NB4 (cell line): ENCODE measurements at regions not wholly inside any gene's neighbourhood (a gene's known extent, or its start where the extent isn't known, plus 50 kb on each side); places are given as distances from the start of the nearest gene placed in this dataset.

Source experiments
- POLR2A ChIP-seq: IDR thresholded peaks from 2 replicates; pipeline ENCODE4 v1.6.1; 2011; ENCODE audit warnings: mild to moderate bottlenecking; ENCODE audit not compliant: insufficient read length; ENCODE audit errors: extremely low read depth
- TF ChIP-seq, protein P1 (sequence below): IDR thresholded peaks from one replicate; pipeline ENCODE4 v1.5.1; 2012; ENCODE audit warnings: low read depth, low read length
- TF ChIP-seq, protein P2 (sequence below): IDR thresholded peaks from 2 replicates; pipeline ENCODE4 v1.6.1; 2011; ENCODE audit warnings: low read depth, low read length

DNA sequence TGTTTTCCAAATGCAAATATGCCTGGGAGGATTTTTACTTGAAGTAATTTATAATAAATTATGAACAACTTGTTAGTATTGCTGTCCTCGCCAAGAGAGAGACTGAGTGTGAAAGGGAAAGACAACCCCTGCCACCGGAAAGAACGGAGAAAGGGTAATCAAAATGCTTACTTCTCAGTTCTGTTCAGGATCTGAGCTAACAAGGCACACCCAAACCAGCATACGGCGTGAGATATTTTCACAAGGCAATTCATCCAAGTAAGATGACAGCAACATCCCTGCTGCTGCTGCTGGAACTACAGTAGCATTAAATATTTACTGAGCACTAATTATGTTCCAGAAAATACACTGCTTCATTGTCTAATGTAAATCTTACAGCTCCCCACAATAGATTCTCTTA is 96.1 kb downstream of the KBTBD8 start:
- TF ChIP-seq, protein P1, sequence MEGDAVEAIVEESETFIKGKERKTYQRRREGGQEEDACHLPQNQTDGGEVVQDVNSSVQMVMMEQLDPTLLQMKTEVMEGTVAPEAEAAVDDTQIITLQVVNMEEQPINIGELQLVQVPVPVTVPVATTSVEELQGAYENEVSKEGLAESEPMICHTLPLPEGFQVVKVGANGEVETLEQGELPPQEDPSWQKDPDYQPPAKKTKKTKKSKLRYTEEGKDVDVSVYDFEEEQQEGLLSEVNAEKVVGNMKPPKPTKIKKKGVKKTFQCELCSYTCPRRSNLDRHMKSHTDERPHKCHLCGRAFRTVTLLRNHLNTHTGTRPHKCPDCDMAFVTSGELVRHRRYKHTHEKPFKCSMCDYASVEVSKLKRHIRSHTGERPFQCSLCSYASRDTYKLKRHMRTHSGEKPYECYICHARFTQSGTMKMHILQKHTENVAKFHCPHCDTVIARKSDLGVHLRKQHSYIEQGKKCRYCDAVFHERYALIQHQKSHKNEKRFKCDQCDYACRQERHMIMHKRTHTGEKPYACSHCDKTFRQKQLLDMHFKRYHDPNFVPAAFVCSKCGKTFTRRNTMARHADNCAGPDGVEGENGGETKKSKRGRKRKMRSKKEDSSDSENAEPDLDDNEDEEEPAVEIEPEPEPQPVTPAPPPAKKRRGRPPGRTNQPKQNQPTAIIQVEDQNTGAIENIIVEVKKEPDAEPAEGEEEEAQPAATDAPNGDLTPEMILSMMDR = no peak
- no peak for TF ChIP-seq POLR2A
- TF ChIP-seq, protein P2, sequence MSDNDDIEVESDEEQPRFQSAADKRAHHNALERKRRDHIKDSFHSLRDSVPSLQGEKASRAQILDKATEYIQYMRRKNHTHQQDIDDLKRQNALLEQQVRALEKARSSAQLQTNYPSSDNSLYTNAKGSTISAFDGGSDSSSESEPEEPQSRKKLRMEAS = no peak
